AG04450 (cell line): ENCODE measurements at regions not wholly inside any gene's neighbourhood (a gene's known extent, or its start where the extent isn't known, plus 50 kb on each side); places are given as distances from the start of the nearest gene placed in this dataset.
"Not testable (repeated sequence)": the region's sequence is repeated elsewhere in the genome, so short reads cannot be mapped to it uniquely, and the experiment has no call there.

Experiments used
- CTCF ChIA-PET: fragments of 300-600, 350-600 bp; formaldehyde crosslinking; extraction: SDS; loops from one replicate; lab custom pipeline; 2022; ENCODE audit warnings: antibody characterized with exemption, inconsistent platforms; lab: Charles Lee
- POLR2A ChIA-PET: fragments of 350-600 bp; formaldehyde crosslinking; extraction: SDS; loops from one replicate; lab custom pipeline; 2021; ENCODE audit warnings: antibody characterized with exemption, inconsistent platforms; lab: Yijun Ruan, JAX
- DNase-seq: peaks from one replicate; pipeline ENCODE4 v3.0.0-alpha.2; 2011; ENCODE audit warnings: low read depth, low spot score
- H3K27ac ChIP-seq: one replicate; pipeline ENCODE4 v1.5.1; 2012; ENCODE audit warnings: low read depth, low read length, control low read depth
- H3K27me3 ChIP-seq: one replicate; pipeline ENCODE4 v1.6.0; 2012; ENCODE audit warnings: low read length; ENCODE audit not compliant: control insufficient read depth, insufficient read depth
- H3K4me3 ChIP-seq: 2 replicates; pipeline ENCODE4 v1.5.1; 2011; ENCODE audit warnings: mild to moderate bottlenecking, low read depth, low read length, control low read depth
- H3K9me3 ChIP-seq: 2 replicates; pipeline ENCODE4 v1.5.1; 2012; ENCODE audit warnings: low read length; ENCODE audit not compliant: control insufficient read depth, insufficient read depth
- CTCF ChIP-seq: IDR thresholded peaks from 2 replicates; pipeline ENCODE4 v1.5.1; 2011; ENCODE audit warnings: low read depth, low read length, control low read depth, inconsistent platforms

GRCh38 chr6:15152700-15153099 is 93.2 kb upstream of the JARID2 start:
- Histone ChIP-seq H3K9me3 (no peaks in the 10 kb centered on the region), H3K27me3 (no peaks in the 10 kb centered on the region), H3K4me3 (no peak overlapping the region), H3K27ac (no peak overlapping the region)
- POLR2A ChIA-PET: no interaction called here
- no peak for TF ChIP-seq CTCF
- CTCF ChIA-PET: no interaction called here
- DNase-seq: no peak

- Histone ChIP-seq H3K9me3 (no peaks in the 10 kb centered on the region), H3K27ac (no peak overlapping the region), H3K27me3 (no peaks in the 10 kb centered on the region), H3K4me3 (no peak overlapping the region)
- no peak for DNase-seq
- POLR2A ChIA-PET: no interaction called here
- CTCF ChIA-PET: no interaction called here
- no peak for TF ChIP-seq CTCF
Measured at GRCh38 chr6:15153191-15153590, 92.7 kb upstream of the JARID2 start.

GRCh38 chr6:15157479-15157878 is 88.4 kb upstream of the JARID2 start:
- ChIA-PET CTCF (no interaction called here), POLR2A (no interaction called here)
- no peak overlapping the region for H3K27ac ChIP-seq
- no peaks in the 10 kb centered on the region for H3K9me3 ChIP-seq
- H3K4me3 ChIP-seq: no peak overlapping the region
- no peaks in the 10 kb centered on the region for H3K27me3 ChIP-seq
- TF ChIP-seq CTCF: no peak
- DNase-seq: no peak

- H3K9me3 ChIP-seq: no peaks in the 10 kb centered on the region
- POLR2A ChIA-PET: no interaction called here
- DNase-seq: no peak
- H3K4me3 ChIP-seq: no peak overlapping the region
- no peak for TF ChIP-seq CTCF
- no peak overlapping the region for H3K27ac ChIP-seq
- CTCF ChIA-PET: no interaction called here
- H3K27me3 ChIP-seq: no peaks in the 10 kb centered on the region
Measured at GRCh38 chr6:15158821-15159619, 86.8 kb upstream of the JARID2 start.

GRCh38 chr6:15160812-15161211 is 85.1 kb upstream of the JARID2 start:
- ChIA-PET POLR2A (no interaction called here), CTCF (no interaction called here)

GRCh38 chr6:15164855-15165254 is 81.0 kb upstream of the JARID2 start:
- DNase-seq, CTCF ChIA-PET, POLR2A ChIA-PET, H3K4me3 ChIP-seq, H3K27me3 ChIP-seq, H3K9me3 ChIP-seq, H3K27ac ChIP-seq: not testable (repeated sequence)

More at GRCh38 chr6:15160812-15161211, 85.1 kb upstream of the JARID2 start:
- no peaks in the 10 kb centered on the region for H3K27me3 ChIP-seq
- no peak for TF ChIP-seq CTCF
- H3K4me3 ChIP-seq: no peak overlapping the region
- no peak overlapping the region for H3K27ac ChIP-seq
- DNase-seq: no peak
- no peaks in the 10 kb centered on the region for H3K9me3 ChIP-seq
